ENCODE measurements at regions not wholly inside any gene's neighbourhood (a gene's known extent, or its start where the extent isn't known, plus 50 kb on each side); places are given as distances from the start of the nearest gene placed in this dataset.

DNA sequence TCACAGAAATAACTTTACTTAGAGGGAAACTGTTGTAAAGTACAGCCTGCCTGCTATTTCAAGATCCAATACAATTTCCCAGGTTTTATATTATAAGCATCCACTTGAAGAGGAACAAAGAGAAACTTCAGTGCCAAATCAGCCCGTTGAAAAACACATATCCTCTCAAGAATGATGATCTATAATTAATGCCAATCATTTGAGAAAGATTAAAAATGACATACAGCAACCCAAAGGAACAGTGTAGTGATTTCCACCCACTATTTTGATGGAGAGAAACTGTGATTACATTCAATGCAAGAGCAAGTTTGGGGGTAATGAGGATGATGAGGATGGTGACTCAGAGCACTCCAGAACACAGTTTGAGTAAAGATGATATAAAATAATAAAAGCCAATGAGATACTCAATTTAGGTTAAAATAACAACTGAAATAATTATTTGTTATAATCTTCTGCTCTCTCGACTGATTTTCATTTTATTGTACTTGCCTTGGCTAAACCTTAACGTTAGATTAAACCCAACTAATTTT is 715.5 kb downstream of the NCAM2 start:
- H3K27ac ChIP-seq (ENCODE audit: low read length): no peak overlapping the region
- no peaks in the 10 kb centered on the region for H3K4me1 ChIP-seq (ENCODE audit: control insufficient read depth, insufficient read depth, low read length)
- WGBS (ENCODE audit: insufficient coverage): 65% methylated on average over 2 of the region's 3 CpGs

DNA sequence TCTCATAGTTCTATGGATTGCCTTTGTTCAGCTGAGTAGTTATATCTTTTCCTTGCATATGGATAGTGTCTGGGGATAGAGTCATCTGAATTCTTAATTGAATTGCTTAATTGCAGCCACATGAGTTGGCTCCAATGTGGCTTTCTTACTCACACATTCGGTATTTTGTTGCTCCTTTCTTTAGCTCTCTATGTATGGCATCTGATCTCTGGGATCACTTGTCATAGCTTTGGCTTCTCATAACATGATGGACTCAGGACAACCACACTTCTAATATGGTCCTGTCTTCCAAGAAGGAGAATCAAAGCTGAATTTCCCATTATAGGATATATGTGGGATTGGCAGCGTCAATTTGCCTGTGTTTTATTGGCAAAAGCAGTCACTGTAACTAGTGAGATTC is 716.2 kb downstream of the NCAM2 start:
- Histone ChIP-seq H3K9me3 (ENCODE audit: control insufficient read depth, insufficient read depth, low read length) (peaks cover 3% of the 10 kb centered on the region), H3K4me3 (ENCODE audit: low read length) (no peak overlapping the region), H3K27ac (ENCODE audit: low read length) (no peak overlapping the region), H3K27me3 (ENCODE audit: control insufficient read depth, insufficient read depth, low read length) (no peaks in the 10 kb centered on the region), H3K4me1 (ENCODE audit: control insufficient read depth, insufficient read depth, low read length) (no peaks in the 10 kb centered on the region), H3K36me3 (ENCODE audit: control insufficient read depth, insufficient read depth, low read length) (no peaks in the 10 kb centered on the region)
- Mint-ChIP-seq H3K4me1 (no peaks in the 10 kb centered on the region), H3K27me3 (ENCODE audit: low read depth in 2 of 2) (no peaks in the 10 kb centered on the region), H3K36me3 (no peaks in the 10 kb centered on the region), H3K9me3 (peaks cover 8 to 17% of the 10 kb centered on the region in 2 donors), H3K27ac (no peak overlapping the region), H3K4me3 (no peak overlapping the region)
- no peak for DNase-seq
- TF ChIP-seq, protein P1, sequence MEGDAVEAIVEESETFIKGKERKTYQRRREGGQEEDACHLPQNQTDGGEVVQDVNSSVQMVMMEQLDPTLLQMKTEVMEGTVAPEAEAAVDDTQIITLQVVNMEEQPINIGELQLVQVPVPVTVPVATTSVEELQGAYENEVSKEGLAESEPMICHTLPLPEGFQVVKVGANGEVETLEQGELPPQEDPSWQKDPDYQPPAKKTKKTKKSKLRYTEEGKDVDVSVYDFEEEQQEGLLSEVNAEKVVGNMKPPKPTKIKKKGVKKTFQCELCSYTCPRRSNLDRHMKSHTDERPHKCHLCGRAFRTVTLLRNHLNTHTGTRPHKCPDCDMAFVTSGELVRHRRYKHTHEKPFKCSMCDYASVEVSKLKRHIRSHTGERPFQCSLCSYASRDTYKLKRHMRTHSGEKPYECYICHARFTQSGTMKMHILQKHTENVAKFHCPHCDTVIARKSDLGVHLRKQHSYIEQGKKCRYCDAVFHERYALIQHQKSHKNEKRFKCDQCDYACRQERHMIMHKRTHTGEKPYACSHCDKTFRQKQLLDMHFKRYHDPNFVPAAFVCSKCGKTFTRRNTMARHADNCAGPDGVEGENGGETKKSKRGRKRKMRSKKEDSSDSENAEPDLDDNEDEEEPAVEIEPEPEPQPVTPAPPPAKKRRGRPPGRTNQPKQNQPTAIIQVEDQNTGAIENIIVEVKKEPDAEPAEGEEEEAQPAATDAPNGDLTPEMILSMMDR (IDR thresholded peaks at IDR 0.05): no peak
- ATAC-seq: no peak
- WGBS (ENCODE audit: insufficient coverage): 86% methylated on average over 2 of the region's 2 CpGs
- intact Hi-C loops (cut with micrococcal nuclease): no loop called here

More for the DNA sequence above, 715.5 kb downstream of the NCAM2 start:
- Mint-ChIP-seq H3K4me3 (no peak overlapping the region), H3K9me3 (peaks cover 8 to 15% of the 10 kb centered on the region in 2 donors), H3K27me3 (ENCODE audit: low read depth in 2 of 2) (no peaks in the 10 kb centered on the region), H3K4me1 (no peaks in the 10 kb centered on the region), H3K36me3 (no peaks in the 10 kb centered on the region), H3K27ac (no peak overlapping the region)
- DNase-seq: no peak
- TF ChIP-seq, protein P1 (IDR thresholded peaks at IDR 0.05): no peak
- H3K36me3 ChIP-seq (ENCODE audit: control insufficient read depth, insufficient read depth, low read length): no peaks in the 10 kb centered on the region
- intact Hi-C loops (cut with micrococcal nuclease): no loop called here
- peaks cover 3% of the 10 kb centered on the region for H3K9me3 ChIP-seq (ENCODE audit: control insufficient read depth, insufficient read depth, low read length)
- no peak for ATAC-seq
- H3K27me3 ChIP-seq (ENCODE audit: control insufficient read depth, insufficient read depth, low read length): no peaks in the 10 kb centered on the region
- H3K4me3 ChIP-seq (ENCODE audit: low read length): no peak overlapping the region

DNA sequence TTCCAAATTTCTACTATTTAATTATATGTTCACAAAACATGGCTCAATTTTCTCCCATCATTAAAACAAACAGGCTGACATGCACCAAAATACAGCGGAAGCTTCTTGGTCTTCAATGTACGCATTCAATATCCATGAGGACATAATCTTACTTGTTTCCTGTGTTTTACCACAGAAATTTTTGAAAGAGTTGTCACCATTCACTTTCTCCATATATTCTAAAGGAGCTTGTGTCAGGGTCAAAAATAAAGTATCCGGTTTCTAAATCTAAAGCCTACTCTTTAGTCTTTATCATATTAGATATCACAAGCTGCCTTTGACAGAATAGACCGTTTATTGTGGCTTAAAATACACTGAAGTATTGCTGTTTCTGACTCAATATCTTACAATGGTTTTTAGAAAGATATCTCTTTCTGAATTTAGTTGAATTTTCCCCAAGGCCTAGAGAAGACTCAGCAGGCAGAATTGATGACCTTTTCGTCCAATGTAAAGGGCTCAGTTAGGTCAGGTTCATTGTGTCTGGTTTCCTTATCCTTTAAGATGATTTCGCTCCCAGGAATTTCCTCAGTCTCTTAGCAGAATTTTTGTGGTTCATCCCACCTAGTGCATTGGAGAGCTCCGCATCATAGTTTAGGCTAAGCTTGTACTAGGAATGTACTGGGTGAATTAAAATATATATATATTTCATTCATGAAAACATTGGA is 717.2 kb downstream of the NCAM2 start:
- H3K4me3 ChIP-seq (ENCODE audit: low read length): no peak overlapping the region
- Mint-ChIP-seq H3K9me3 (peaks cover 10 to 21% of the 10 kb centered on the region in 2 donors), H3K4me1 (no peaks in the 10 kb centered on the region), H3K4me3 (no peak overlapping the region), H3K27me3 (ENCODE audit: low read depth in 2 of 2) (no peaks in the 10 kb centered on the region), H3K27ac (no peak overlapping the region), H3K36me3 (no peaks in the 10 kb centered on the region)
- H3K27me3 ChIP-seq (ENCODE audit: control insufficient read depth, insufficient read depth, low read length): no peaks in the 10 kb centered on the region
- DNase-seq (no peak), ATAC-seq (no peak)
- no peaks in the 10 kb centered on the region for H3K4me1 ChIP-seq (ENCODE audit: control insufficient read depth, insufficient read depth, low read length)
- TF ChIP-seq, protein P1 (IDR thresholded peaks at IDR 0.05): no peak
- 88% methylated on average over 6 of the region's 7 CpGs for WGBS (ENCODE audit: insufficient coverage)
- no peak overlapping the region for H3K27ac ChIP-seq (ENCODE audit: low read length)
- peaks cover 3% of the 10 kb centered on the region for H3K9me3 ChIP-seq (ENCODE audit: control insufficient read depth, insufficient read depth, low read length)
- no peaks in the 10 kb centered on the region for H3K36me3 ChIP-seq (ENCODE audit: control insufficient read depth, insufficient read depth, low read length)
- intact Hi-C loops (cut with micrococcal nuclease): no loop called here

DNA sequence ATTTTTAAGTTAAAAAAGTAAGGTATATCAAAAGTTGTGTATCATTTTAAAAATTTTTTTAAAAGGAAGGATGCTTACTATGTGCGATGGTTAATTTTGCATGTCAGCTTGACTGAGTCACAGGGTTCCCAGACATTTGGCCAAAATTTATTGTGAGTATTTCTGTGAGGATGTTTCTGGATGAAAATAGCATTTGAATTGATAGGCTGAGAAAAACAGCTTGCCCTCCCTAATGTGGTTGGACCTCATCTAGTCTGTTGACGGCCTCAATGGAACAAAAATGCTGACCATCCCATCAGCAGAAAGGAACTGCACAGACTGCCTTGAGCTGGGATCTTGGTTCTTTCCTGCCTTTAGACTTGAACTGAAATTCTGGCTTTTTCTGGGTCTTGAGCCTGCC is 724.5 kb downstream of the NCAM2 start:
- no peaks in the 10 kb centered on the region for H3K36me3 ChIP-seq (ENCODE audit: control insufficient read depth, insufficient read depth, low read length)
- Mint-ChIP-seq H3K36me3 (no peaks in the 10 kb centered on the region), H3K4me3 (no peak overlapping the region), H3K9me3 (peaks cover 6 to 19% of the 10 kb centered on the region in 2 donors), H3K27ac (no peak overlapping the region), H3K4me1 (no peaks in the 10 kb centered on the region), H3K27me3 (ENCODE audit: low read depth in 2 of 2) (no peaks in the 10 kb centered on the region)
- TF ChIP-seq, protein P1 (IDR thresholded peaks at IDR 0.05): no peak
- intact Hi-C loops (cut with micrococcal nuclease): no loop called here
- H3K9me3 ChIP-seq (ENCODE audit: control insufficient read depth, insufficient read depth, low read length): no peaks in the 10 kb centered on the region
- H3K4me3 ChIP-seq (ENCODE audit: low read length): no peak overlapping the region
- ATAC-seq (no peak), DNase-seq (no peak)
- no peaks in the 10 kb centered on the region for H3K27me3 ChIP-seq (ENCODE audit: control insufficient read depth, insufficient read depth, low read length)
- WGBS (ENCODE audit: insufficient coverage): 90% methylated on average over 2 of the region's 2 CpGs
- H3K27ac ChIP-seq (ENCODE audit: low read length): no peak overlapping the region
- no peaks in the 10 kb centered on the region for H3K4me1 ChIP-seq (ENCODE audit: control insufficient read depth, insufficient read depth, low read length)

Data from natural killer cell (primary cell).